HCT116 (cell line): ENCODE measurements at regions not wholly inside any gene's neighbourhood (a gene's known extent, or its start where the extent isn't known, plus 50 kb on each side); places are given as distances from the start of the nearest gene placed in this dataset.

Experiments used
- ATAC-seq: fragments of 200-7000 bp; cut with Tn5 transposase; 2 replicates; pipeline ENCODE4 v1.9.1; 2020; ENCODE audit warnings: mild to moderate bottlenecking, moderate library complexity
- BruUV-seq: library from RNA; stranded (reverse); fragments of 400-500 nt; replicated peaks from 2 replicates; lab custom pipeline; 2021; lab: Mats Ljungman, UMichigan
- CTCF ChIA-PET: fragments of 300-600 bp; sonication (Branson Sonifier 250); formaldehyde crosslinking; loops from one replicate; lab custom pipeline; 2021; ENCODE audit warnings: antibody characterized with exemption; lab: Charles Lee
- POLR2A ChIA-PET: fragments of 300-600, 350-600 bp; sonication (Branson Sonifier 250); formaldehyde crosslinking; loops from one replicate; lab custom pipeline; 2021; ENCODE audit warnings: antibody characterized with exemption; lab: Charles Lee
- RAD21 ChIA-PET, 2 experiments: fragments of 300-600 bp; sonication (Branson Sonifier 250); formaldehyde crosslinking; loops; one replicate each; lab custom pipeline; 2023; ENCODE audit warnings: low total read pairs in 2 of 2; ENCODE audit not compliant: uncharacterized antibody in 2 of 2, unreplicated experiment in 2 of 2, low non-redundant PET in 1 of 2; lab: Charles Lee
- DNase-seq: peaks from one replicate; pipeline ENCODE4 v3.0.0-alpha.2; 2010; ENCODE audit warnings: low read depth, low spot score
- H2AFZ ChIP-seq: fragments of 200-600 bp; shearing (Covaris generic), sonication (generic); 2 replicates; pipeline ENCODE4 v1.6.1; 2017; ENCODE audit warnings: low read depth, mixed run types, mixed read lengths, antibody characterized with exemption, low read length; ENCODE audit not compliant: poor library complexity, severe bottlenecking
- H3K27ac ChIP-seq: 2 replicates; pipeline ENCODE4 v1.5.1; 2012; ENCODE audit warnings: low read depth, low read length
- H3K27me3 ChIP-seq: fragments of 200-600 bp; sonication (generic); 2 replicates; pipeline ENCODE4 v1.6.1; 2016; ENCODE audit warnings: mixed run types, low read length, mixed read lengths; ENCODE audit not compliant: insufficient read depth
- H3K36me3 ChIP-seq, 2 experiments: fragments of 200-500 bp in 1 of 2; fragments of 200-600 bp in 1 of 2; sonication (Bioruptor generic) in 1 of 2; sonication (generic) in 1 of 2; 2 replicates each; pipeline versions ENCODE4 v1.5.1 to v1.6.1; 2014 to 2016; ENCODE audit warnings: low read length in 2 of 2, inconsistent platforms in 1 of 2, mixed read lengths in 1 of 2, mixed run types in 1 of 2; ENCODE audit not compliant: insufficient read depth in 2 of 2, control insufficient read depth in 1 of 2
- H3K4me1 ChIP-seq, 2 experiments: fragments of 200-600 bp in 1 of 2; sonication (generic) in 1 of 2; 2 replicates each; pipeline versions ENCODE4 v1.5.1 to v1.6.1; 2012 to 2017; ENCODE audit warnings: low read length in 2 of 2, inconsistent platforms in 1 of 2, mild to moderate bottlenecking in 1 of 2, mixed read lengths in 1 of 2, mixed run types in 1 of 2, moderate library complexity in 1 of 2; ENCODE audit not compliant: insufficient read depth in 2 of 2, control insufficient read depth in 1 of 2
- H3K4me2 ChIP-seq: fragments of 200-600 bp; sonication (generic); 2 replicates; pipeline ENCODE4 v1.6.1; 2017; ENCODE audit warnings: mixed run types, low read length, mixed read lengths
- H3K4me3 ChIP-seq, 2 experiments: fragments of 200-600 bp in 1 of 2; sonication (generic) in 1 of 2; replicated peaks in 1 of 2; 2 replicates each; pipeline ENCODE4 v1.5.1; 2011 to 2016; ENCODE audit warnings: low read length in 2 of 2, control low read depth in 1 of 2, low read depth in 1 of 2, mild to moderate bottlenecking in 1 of 2, mixed read lengths in 1 of 2, mixed run types in 1 of 2
- H3K79me2 ChIP-seq: fragments of 200-600 bp; sonication (generic); 2 replicates; pipeline ENCODE4 v1.6.1; 2017; ENCODE audit warnings: mild to moderate bottlenecking, mixed run types, low read length, moderate library complexity, mixed read lengths; ENCODE audit not compliant: insufficient read depth
- H3K9ac ChIP-seq: fragments of 200-600 bp; sonication (generic); 2 replicates; pipeline ENCODE4 v1.6.1; 2016; ENCODE audit warnings: low read length, mixed read lengths
- H3K9me2 ChIP-seq: fragments of 200-600 bp; sonication (generic), shearing (Covaris generic); 2 replicates; pipeline ENCODE4 v1.6.1; 2017; ENCODE audit warnings: mixed run types, mild to moderate bottlenecking, moderate library complexity; ENCODE audit not compliant: insufficient read depth
- H3K9me3 ChIP-seq, 2 experiments: fragments of 200-500 bp in 1 of 2; fragments of 200-600 bp in 1 of 2; sonication (Bioruptor generic) in 1 of 2; sonication (generic) in 1 of 2; 2 replicates each; pipeline ENCODE4 v1.6.1; 2014 to 2017; ENCODE audit warnings: low read length in 2 of 2, mixed read lengths in 2 of 2, inconsistent platforms in 1 of 2, low read depth in 1 of 2, mild to moderate bottlenecking in 1 of 2, mixed run types in 1 of 2, moderate library complexity in 1 of 2; ENCODE audit not compliant: control insufficient read depth in 1 of 2, insufficient read depth in 1 of 2
- H4K20me1 ChIP-seq: fragments of 200-600 bp; sonication (generic), shearing (Covaris generic); 2 replicates; pipeline ENCODE4 v1.6.1; 2017; ENCODE audit warnings: mixed run types, mild to moderate bottlenecking, moderate library complexity; ENCODE audit not compliant: insufficient read depth
- CBX3 ChIP-seq: IDR thresholded peaks from 2 replicates; pipeline ENCODE4 v1.6.1; 2012; ENCODE audit warnings: low read depth
- CEBPB ChIP-seq: IDR thresholded peaks from 2 replicates; pipeline ENCODE4 v1.6.1; 2012; ENCODE audit warnings: low read depth
- EGR1 ChIP-seq: IDR thresholded peaks from 2 replicates; pipeline ENCODE4 v1.6.1; 2012; ENCODE audit warnings: low read depth
- ELF1 ChIP-seq: IDR thresholded peaks from 2 replicates; pipeline ENCODE4 v1.6.1; 2012; ENCODE audit warnings: low read depth, borderline replicate concordance
- EZH2 ChIP-seq: fragments of 200-600 bp; sonication (generic); IDR thresholded peaks from 2 replicates; pipeline ENCODE4 v1.6.1; 2017; ENCODE audit warnings: antibody characterized with exemption, mixed run types
- FOSL1 ChIP-seq: IDR thresholded peaks from 2 replicates; pipeline ENCODE4 v1.6.1; 2012; ENCODE audit warnings: low read depth
- JUND ChIP-seq: IDR thresholded peaks from 2 replicates; pipeline ENCODE4 v1.6.1; 2012
- POLR2AphosphoS5 ChIP-seq: IDR thresholded peaks from 2 replicates; pipeline ENCODE4 v1.6.1; 2011; ENCODE audit warnings: mild to moderate bottlenecking, low read depth, low read length, moderate library complexity
- RAD21 ChIP-seq: IDR thresholded peaks from 2 replicates; pipeline ENCODE4 v1.6.1; 2012; ENCODE audit warnings: low read depth, mild to moderate bottlenecking
- SP1 ChIP-seq: IDR thresholded peaks from 2 replicates; pipeline ENCODE4 v1.6.1; 2012; ENCODE audit warnings: low read depth
- SRF ChIP-seq: IDR thresholded peaks from 2 replicates; pipeline ENCODE4 v1.6.1; 2012; ENCODE audit warnings: low read depth
- TCF7L2 ChIP-seq: IDR thresholded peaks from 2 replicates; pipeline ENCODE4 v1.7.0; 2011; ENCODE audit warnings: borderline replicate concordance, inconsistent platforms; ENCODE audit not compliant: insufficient read depth, insufficient read length; ENCODE audit errors: extremely low read depth
- YY1 ChIP-seq: IDR thresholded peaks from 2 replicates; pipeline ENCODE4 v1.6.1; 2011; ENCODE audit warnings: low read length, low read depth, moderate library complexity, mild to moderate bottlenecking; ENCODE audit not compliant: insufficient replicate concordance; ENCODE audit errors: extremely low read depth
- ZFX ChIP-seq: fragments of 450-650 bp; IDR thresholded peaks from 2 replicates; pipeline ENCODE4 v1.6.1; 2017
- ZNF274 ChIP-seq: fragments of 200-500 bp; sonication (Bioruptor generic); IDR thresholded peaks from 2 replicates; pipeline ENCODE4 v1.6.1; 2014; ENCODE audit warnings: mild to moderate bottlenecking, low read depth, low read length, inconsistent platforms
- intact Hi-C: fragments of 100-400 bp; cut with micrococcal nuclease; formaldehyde crosslinking; loops from 2 replicates; pipeline ENCODE4 v1.10.0; 2022
- TF ChIP-seq, protein P1 (sequence below), 3 experiments: fragments of 200-600 bp in 1 of 3; sonication (generic) in 1 of 3; IDR thresholded peaks in 2 of 3; conservative IDR thresholded peaks in 1 of 3; 2 replicates each; pipeline ENCODE4 v1.5.1; 2012 to 2017; ENCODE audit warnings: low read depth in 2 of 3, low read length in 2 of 3, antibody characterized with exemption in 1 of 3, borderline replicate concordance in 1 of 3, control low read depth in 1 of 3, mild to moderate bottlenecking in 1 of 3, mixed read lengths in 1 of 3, mixed run types in 1 of 3, moderate library complexity in 1 of 3; ENCODE audit not compliant: insufficient read depth in 1 of 3
- TF ChIP-seq, protein P2 (sequence below): IDR thresholded peaks from 2 replicates; pipeline ENCODE4 v1.6.1; 2012; ENCODE audit warnings: low read depth
- TF ChIP-seq, protein P3 (sequence below): IDR thresholded peaks from 2 replicates; pipeline ENCODE4 v1.6.1; 2012
- TF ChIP-seq, protein P4 (sequence below): IDR thresholded peaks from 2 replicates; pipeline ENCODE4 v1.6.1; 2011; ENCODE audit warnings: mild to moderate bottlenecking, low read length, moderate library complexity; ENCODE audit not compliant: insufficient replicate concordance; ENCODE audit errors: extremely low read depth
- TF ChIP-seq, protein P5 (sequence below): IDR thresholded peaks from 2 replicates; pipeline ENCODE4 v1.6.1; 2012

DNA sequence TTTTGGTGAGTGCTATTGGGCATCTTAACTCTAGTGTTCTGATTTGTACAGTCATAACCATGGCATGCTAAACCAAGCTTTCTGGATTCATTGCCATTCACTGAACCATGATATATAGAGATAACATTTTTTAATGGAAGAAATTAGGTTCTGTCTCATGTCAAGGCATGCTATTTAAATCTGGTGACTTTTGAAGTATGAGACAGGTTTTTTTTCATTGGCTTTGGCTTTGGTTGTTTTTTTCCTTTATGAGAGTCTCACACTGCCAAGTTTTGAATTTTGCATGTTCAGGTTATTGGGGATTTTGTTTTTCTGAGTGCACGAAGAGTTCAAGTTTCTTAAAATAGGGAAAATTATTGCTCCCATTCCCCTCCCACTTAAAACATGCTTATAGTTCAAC, 141.3 kb upstream of the ADAMTS5 start:
- no peak overlapping the region for H3K4me2 ChIP-seq
- TF ChIP-seq ELF1 (no peak), RAD21 (no peak), ZNF274 (no peak), EGR1 (no peak), CBX3 (no peak), YY1 (no peak), TCF7L2 (no peak), JUND (no peak), FOSL1 (no peak), POLR2AphosphoS5 (no peak), SRF (no peak), ZFX (no peak), EZH2 (no peak), SP1 (no peak), CEBPB (no peak)
- TF ChIP-seq, protein P1, sequence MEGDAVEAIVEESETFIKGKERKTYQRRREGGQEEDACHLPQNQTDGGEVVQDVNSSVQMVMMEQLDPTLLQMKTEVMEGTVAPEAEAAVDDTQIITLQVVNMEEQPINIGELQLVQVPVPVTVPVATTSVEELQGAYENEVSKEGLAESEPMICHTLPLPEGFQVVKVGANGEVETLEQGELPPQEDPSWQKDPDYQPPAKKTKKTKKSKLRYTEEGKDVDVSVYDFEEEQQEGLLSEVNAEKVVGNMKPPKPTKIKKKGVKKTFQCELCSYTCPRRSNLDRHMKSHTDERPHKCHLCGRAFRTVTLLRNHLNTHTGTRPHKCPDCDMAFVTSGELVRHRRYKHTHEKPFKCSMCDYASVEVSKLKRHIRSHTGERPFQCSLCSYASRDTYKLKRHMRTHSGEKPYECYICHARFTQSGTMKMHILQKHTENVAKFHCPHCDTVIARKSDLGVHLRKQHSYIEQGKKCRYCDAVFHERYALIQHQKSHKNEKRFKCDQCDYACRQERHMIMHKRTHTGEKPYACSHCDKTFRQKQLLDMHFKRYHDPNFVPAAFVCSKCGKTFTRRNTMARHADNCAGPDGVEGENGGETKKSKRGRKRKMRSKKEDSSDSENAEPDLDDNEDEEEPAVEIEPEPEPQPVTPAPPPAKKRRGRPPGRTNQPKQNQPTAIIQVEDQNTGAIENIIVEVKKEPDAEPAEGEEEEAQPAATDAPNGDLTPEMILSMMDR (IDR thresholded peaks at IDR 0.05 in 2 of 3, conservative IDR thresholded peaks at IDR 0.05 in 1 of 3; ENCODE audit: borderline replicate concordance in 1 of 3, insufficient read depth in 1 of 3, low read depth in 2 of 3, low read length in 2 of 3) = no peak
- TF ChIP-seq, protein P2, sequence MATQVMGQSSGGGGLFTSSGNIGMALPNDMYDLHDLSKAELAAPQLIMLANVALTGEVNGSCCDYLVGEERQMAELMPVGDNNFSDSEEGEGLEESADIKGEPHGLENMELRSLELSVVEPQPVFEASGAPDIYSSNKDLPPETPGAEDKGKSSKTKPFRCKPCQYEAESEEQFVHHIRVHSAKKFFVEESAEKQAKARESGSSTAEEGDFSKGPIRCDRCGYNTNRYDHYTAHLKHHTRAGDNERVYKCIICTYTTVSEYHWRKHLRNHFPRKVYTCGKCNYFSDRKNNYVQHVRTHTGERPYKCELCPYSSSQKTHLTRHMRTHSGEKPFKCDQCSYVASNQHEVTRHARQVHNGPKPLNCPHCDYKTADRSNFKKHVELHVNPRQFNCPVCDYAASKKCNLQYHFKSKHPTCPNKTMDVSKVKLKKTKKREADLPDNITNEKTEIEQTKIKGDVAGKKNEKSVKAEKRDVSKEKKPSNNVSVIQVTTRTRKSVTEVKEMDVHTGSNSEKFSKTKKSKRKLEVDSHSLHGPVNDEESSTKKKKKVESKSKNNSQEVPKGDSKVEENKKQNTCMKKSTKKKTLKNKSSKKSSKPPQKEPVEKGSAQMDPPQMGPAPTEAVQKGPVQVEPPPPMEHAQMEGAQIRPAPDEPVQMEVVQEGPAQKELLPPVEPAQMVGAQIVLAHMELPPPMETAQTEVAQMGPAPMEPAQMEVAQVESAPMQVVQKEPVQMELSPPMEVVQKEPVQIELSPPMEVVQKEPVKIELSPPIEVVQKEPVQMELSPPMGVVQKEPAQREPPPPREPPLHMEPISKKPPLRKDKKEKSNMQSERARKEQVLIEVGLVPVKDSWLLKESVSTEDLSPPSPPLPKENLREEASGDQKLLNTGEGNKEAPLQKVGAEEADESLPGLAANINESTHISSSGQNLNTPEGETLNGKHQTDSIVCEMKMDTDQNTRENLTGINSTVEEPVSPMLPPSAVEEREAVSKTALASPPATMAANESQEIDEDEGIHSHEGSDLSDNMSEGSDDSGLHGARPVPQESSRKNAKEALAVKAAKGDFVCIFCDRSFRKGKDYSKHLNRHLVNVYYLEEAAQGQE = no peak
- TF ChIP-seq, protein P3, sequence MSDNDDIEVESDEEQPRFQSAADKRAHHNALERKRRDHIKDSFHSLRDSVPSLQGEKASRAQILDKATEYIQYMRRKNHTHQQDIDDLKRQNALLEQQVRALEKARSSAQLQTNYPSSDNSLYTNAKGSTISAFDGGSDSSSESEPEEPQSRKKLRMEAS = no peak
- TF ChIP-seq, protein P4, sequence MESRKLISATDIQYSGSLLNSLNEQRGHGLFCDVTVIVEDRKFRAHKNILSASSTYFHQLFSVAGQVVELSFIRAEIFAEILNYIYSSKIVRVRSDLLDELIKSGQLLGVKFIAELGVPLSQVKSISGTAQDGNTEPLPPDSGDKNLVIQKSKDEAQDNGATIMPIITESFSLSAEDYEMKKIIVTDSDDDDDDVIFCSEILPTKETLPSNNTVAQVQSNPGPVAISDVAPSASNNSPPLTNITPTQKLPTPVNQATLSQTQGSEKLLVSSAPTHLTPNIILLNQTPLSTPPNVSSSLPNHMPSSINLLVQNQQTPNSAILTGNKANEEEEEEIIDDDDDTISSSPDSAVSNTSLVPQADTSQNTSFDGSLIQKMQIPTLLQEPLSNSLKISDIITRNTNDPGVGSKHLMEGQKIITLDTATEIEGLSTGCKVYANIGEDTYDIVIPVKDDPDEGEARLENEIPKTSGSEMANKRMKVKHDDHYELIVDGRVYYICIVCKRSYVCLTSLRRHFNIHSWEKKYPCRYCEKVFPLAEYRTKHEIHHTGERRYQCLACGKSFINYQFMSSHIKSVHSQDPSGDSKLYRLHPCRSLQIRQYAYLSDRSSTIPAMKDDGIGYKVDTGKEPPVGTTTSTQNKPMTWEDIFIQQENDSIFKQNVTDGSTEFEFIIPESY = no peak
- TF ChIP-seq, protein P5, sequence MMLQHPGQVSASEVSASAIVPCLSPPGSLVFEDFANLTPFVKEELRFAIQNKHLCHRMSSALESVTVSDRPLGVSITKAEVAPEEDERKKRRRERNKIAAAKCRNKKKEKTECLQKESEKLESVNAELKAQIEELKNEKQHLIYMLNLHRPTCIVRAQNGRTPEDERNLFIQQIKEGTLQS = no peak
- H3K36me3 ChIP-seq = no peaks in the 10 kb centered on the region
- H3K4me1 ChIP-seq = no peaks in the 10 kb centered on the region
- RAD21 ChIA-PET = no interaction called here
- no peaks in the 10 kb centered on the region for H3K79me2 ChIP-seq
- H3K9me2 ChIP-seq = no peaks in the 10 kb centered on the region
- DNase-seq = no peak
- no peak overlapping the region for H3K4me3 ChIP-seq
- H3K9ac ChIP-seq = no peak overlapping the region
- H4K20me1 ChIP-seq = no peaks in the 10 kb centered on the region
- intact Hi-C loops = no loop called here
- CTCF ChIA-PET = no interaction called here
- no peaks in the 10 kb centered on the region for H3K27me3 ChIP-seq
- POLR2A ChIA-PET = no interaction called here
- H3K9me3 ChIP-seq = peaks cover 7 to 35% of the 10 kb centered on the region in 2 experiments; a peak in 2 of 4 replicates
- H3K27ac ChIP-seq = no peak overlapping the region
- H2AFZ ChIP-seq = no peak overlapping the region
- no peak for ATAC-seq
- BruUV-seq = no TSS peak
